Endodermal cell (in vitro differentiated cells): ENCODE measurements at regions not wholly inside any gene's neighbourhood (a gene's known extent, or its start where the extent isn't known, plus 50 kb on each side); places are given as distances from the start of the nearest gene placed in this dataset.
A peak's percentile ranks its signal among the peaks of the same experiment; 100 is the strongest.

ENCODE experiments used
- DNase-seq: peaks from one replicate; pipeline ENCODE4 v3.0.0-alpha.2; 2017
- H3K27ac ChIP-seq: 2 replicates; pipeline ENCODE4 v1.5.1; 2013; ENCODE audit warnings: mild to moderate bottlenecking, low read depth, low read length, moderate library complexity
- H3K27me3 ChIP-seq: 2 replicates; pipeline ENCODE4 v1.6.1; 2013; ENCODE audit warnings: mild to moderate bottlenecking, low read length, moderate library complexity; ENCODE audit not compliant: insufficient read depth, control insufficient read depth, poor library complexity, severe bottlenecking
- H3K36me3 ChIP-seq: 2 replicates; pipeline ENCODE4 v1.7.0; 2013; ENCODE audit warnings: mild to moderate bottlenecking, low read length, moderate library complexity; ENCODE audit not compliant: control insufficient read depth, insufficient read depth
- H3K4me1 ChIP-seq: one replicate; pipeline ENCODE4 v1.7.0; 2013; ENCODE audit warnings: low read length; ENCODE audit not compliant: control insufficient read depth, insufficient read depth
- H3K4me3 ChIP-seq: 2 replicates; pipeline ENCODE4 v1.5.1; 2013; ENCODE audit warnings: mild to moderate bottlenecking, low read length, moderate library complexity
- H3K9ac ChIP-seq: 2 replicates; pipeline ENCODE4 v1.6.1; 2013; ENCODE audit warnings: mild to moderate bottlenecking, low read length, moderate library complexity; ENCODE audit not compliant: poor library complexity, severe bottlenecking; ENCODE audit errors: extremely low read depth
- H3K9me3 ChIP-seq: 2 replicates; pipeline ENCODE4 v1.6.1; 2013; ENCODE audit warnings: mild to moderate bottlenecking, low read length, moderate library complexity; ENCODE audit not compliant: control insufficient read depth
- H3K27ac Mint-ChIP-seq: 2 replicates; pipeline ENCODE4 v1.8.0; 2020; ENCODE audit warnings: mixed read lengths
- H3K27me3 Mint-ChIP-seq: 2 replicates; pipeline ENCODE4 v1.8.0; 2021; ENCODE audit warnings: mild to moderate bottlenecking, mixed read lengths; ENCODE audit not compliant: insufficient read depth
- H3K36me3 Mint-ChIP-seq: 2 replicates; pipeline ENCODE4 v1.8.0; 2020; ENCODE audit warnings: low read depth, mixed read lengths
- H3K4me1 Mint-ChIP-seq: 2 replicates; pipeline ENCODE4 v1.8.0; 2020; ENCODE audit warnings: mixed read lengths
- H3K4me3 Mint-ChIP-seq: 2 replicates; pipeline ENCODE4 v1.8.0; 2020; ENCODE audit warnings: mild to moderate bottlenecking, moderate library complexity, mixed read lengths
- H3K9me3 Mint-ChIP-seq: 2 replicates; pipeline ENCODE4 v1.8.0; 2020; ENCODE audit warnings: mild to moderate bottlenecking, mixed read lengths
- CTCF ChIP-seq: fragments of 200-600 bp; sonication (generic); conservative IDR thresholded peaks from 2 replicates; pipeline ENCODE4 v1.5.0; 2021; ENCODE audit warnings: antibody characterized with exemption, mild to moderate bottlenecking
- whole genome bisulfite sequencing, 2 experiments: methylation state at CpG; one replicate each; pipeline versions ENCODE4 v1.1.5 to v1.1.7; 2013; ENCODE audit warnings: missing lambda C conversion rate in 2 of 2, mixed read lengths in 1 of 2; ENCODE audit not compliant: insufficient coverage in 1 of 2, insufficient read length in 1 of 2; 5-methylcytosine and 5-hydroxymethylcytosine counted together

GRCh38 chr14:38696925-38697324 is 406.1 kb downstream of the SEC23A start:
- Histone ChIP-seq H3K9ac (no peak overlapping the region), H3K9me3 (peaks cover 11% of the 10 kb centered on the region), H3K36me3 (no peaks in the 10 kb centered on the region), H3K27ac (no peak overlapping the region), H3K4me3 (peak overlapping the region; percentile 5), H3K27me3 (no peaks in the 10 kb centered on the region), H3K4me1 (no peaks in the 10 kb centered on the region)
- Mint-ChIP-seq H3K4me1 (no peaks in the 10 kb centered on the region), H3K27ac (no peak overlapping the region), H3K4me3 (no peak overlapping the region), H3K9me3 (peaks cover 6% of the 10 kb centered on the region), H3K27me3 (peaks cover 8% of the 10 kb centered on the region), H3K36me3 (no peaks in the 10 kb centered on the region)
- 92% methylated on average over 3 of the region's 3 CpGs; no CpG with 5 or more reads in 1 of the 2 experiments for WGBS, 2 experiments
- TF ChIP-seq CTCF: no peak
- DNase-seq: no peak

GRCh38 chr14:38693423-38693822 is 409.6 kb downstream of the SEC23A start:
- no peak overlapping the region for H3K9ac ChIP-seq
- 81% methylated on average over 2 of the region's 2 CpGs; no CpG with 5 or more reads in 1 of the 2 experiments for WGBS, 2 experiments
- no peak overlapping the region for H3K27ac ChIP-seq
- no peaks in the 10 kb centered on the region for H3K4me1 ChIP-seq
- H3K27ac Mint-ChIP-seq: no peak overlapping the region
- no peaks in the 10 kb centered on the region for H3K27me3 ChIP-seq
- no peak for DNase-seq
- H3K4me3 Mint-ChIP-seq: no peak overlapping the region
- no peaks in the 10 kb centered on the region for H3K4me1 Mint-ChIP-seq
- no peaks in the 10 kb centered on the region for H3K27me3 Mint-ChIP-seq
- TF ChIP-seq CTCF: peak; percentile 61
- H3K4me3 ChIP-seq: no peak overlapping the region
- H3K36me3 Mint-ChIP-seq: no peaks in the 10 kb centered on the region
- peaks cover 11% of the 10 kb centered on the region for H3K9me3 ChIP-seq
- no peaks in the 10 kb centered on the region for H3K36me3 ChIP-seq
- H3K9me3 Mint-ChIP-seq: peaks cover 6% of the 10 kb centered on the region

- H3K27ac Mint-ChIP-seq: no peak overlapping the region
Measured at GRCh38 chr14:38669027-38669426, 413.1 kb upstream of the CLEC14A start.

More at GRCh38 chr14:38669027-38669426, 413.1 kb upstream of the CLEC14A start:
- no peaks in the 10 kb centered on the region for H3K27me3 ChIP-seq
- H3K36me3 Mint-ChIP-seq: no peaks in the 10 kb centered on the region
- H3K9ac ChIP-seq: no peak overlapping the region
- no peaks in the 10 kb centered on the region for H3K4me1 Mint-ChIP-seq
- no peak for DNase-seq
- H3K4me3 Mint-ChIP-seq: no peak overlapping the region
- no peaks in the 10 kb centered on the region for H3K9me3 Mint-ChIP-seq
- no peak overlapping the region for H3K27ac ChIP-seq
- H3K4me1 ChIP-seq: no peaks in the 10 kb centered on the region
- H3K36me3 ChIP-seq: no peaks in the 10 kb centered on the region
- H3K9me3 ChIP-seq: no peaks in the 10 kb centered on the region
- H3K4me3 ChIP-seq: no peak overlapping the region
- H3K27me3 Mint-ChIP-seq: peaks cover 2% of the 10 kb centered on the region
- WGBS, 2 experiments: 91 to 94% methylated on average over 2 to 3 of the region's 3 CpGs
- no peak for TF ChIP-seq CTCF
